ENCODE measurements at regions not wholly inside any gene's neighbourhood (a gene's known extent, or its start where the extent isn't known, plus 50 kb on each side); places are given as distances from the start of the nearest gene placed in this dataset.

- TF ChIP-seq ZNF324 (tag by site-specific recombination; IDR thresholded peaks at IDR 0.05): no peak
- no peak for TF ChIP-seq KLF9 (tag by site-specific recombination; IDR thresholded peaks at IDR 0.05; ENCODE audit: low read depth)
Observed at GRCh38 chr18:14921547-14921946, 173.6 kb downstream of the ANKRD30B start (continued).

DNA sequence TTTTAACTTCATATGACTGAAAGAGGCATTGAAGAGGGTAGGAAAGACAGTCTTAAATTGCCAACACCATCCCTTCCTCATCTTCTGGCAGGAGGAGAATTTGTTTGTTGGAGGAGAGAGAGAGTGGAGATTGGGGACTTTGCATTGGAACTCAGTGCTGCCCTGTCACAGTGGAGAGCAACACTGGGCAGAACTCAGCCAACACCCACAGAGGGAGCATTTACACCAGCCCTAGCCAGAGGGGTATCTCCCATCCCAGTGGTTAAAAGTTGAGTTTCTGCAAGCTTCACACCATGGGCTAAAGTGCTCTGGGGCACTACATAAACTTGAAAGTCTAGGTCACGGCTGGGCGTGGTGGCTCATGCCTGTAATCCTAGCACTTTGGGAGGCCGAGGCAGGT lies 174.1 kb downstream of the ANKRD30B start:
- TF ChIP-seq ZNF571 (tag by site-specific recombination; IDR thresholded peaks at IDR 0.05) (no peak), ZNF610 (tag by site-specific recombination; IDR thresholded peaks at IDR 0.05; ENCODE audit: borderline replicate concordance) (no peak), SP2 (tag by site-specific recombination; IDR thresholded peaks at IDR 0.05) (no peak), ZNF155 (tag by site-specific recombination; IDR thresholded peaks at IDR 0.05) (no peak), ZNF169 (tag by site-specific recombination; IDR thresholded peaks at IDR 0.05) (no peak), ZBTB20 (tag by site-specific recombination; IDR thresholded peaks at IDR 0.05) (no peak)

DNA sequence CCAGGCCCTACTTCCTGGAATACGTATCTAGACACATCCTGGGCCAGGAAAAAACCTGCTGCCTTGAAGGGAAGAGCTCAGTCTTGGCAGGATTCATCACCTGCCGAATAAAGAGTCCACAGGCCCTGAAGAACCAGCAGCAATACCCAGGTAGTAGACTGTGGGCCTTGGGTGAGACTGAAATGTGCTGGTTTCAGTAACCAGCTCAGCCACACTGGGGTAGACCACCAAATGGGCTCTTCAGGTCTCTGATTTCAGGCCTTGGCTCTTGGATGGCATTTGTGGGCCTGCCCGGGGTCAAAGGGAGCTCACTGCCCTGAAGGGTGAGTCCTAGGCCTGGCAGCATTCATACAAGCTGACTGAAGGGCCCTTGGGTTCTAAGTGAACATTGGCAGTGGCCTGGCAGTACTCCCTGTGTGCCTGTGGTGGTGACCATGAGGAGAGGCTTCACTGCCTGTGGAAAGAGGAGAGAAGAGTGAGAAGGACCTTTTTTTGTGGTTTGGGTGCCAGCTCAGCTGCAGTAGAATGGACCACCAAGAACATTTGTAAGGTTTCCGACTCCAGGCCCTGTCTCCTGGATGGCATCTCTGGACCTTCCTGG lies 175.1 kb downstream of the ANKRD30B start:
- Histone ChIP-seq H3K4me3 (ENCODE audit: low read depth, low read length) (no peak overlapping the region), H3K27ac (ENCODE audit: extremely low read depth, low read depth, low read length) (no peak overlapping the region), H3K36me3 (ENCODE audit: control insufficient read depth in 2 of 2, insufficient read depth in 1 of 2, low read length in 2 of 2) (no peaks in the 10 kb centered on the region), H3K4me1 (ENCODE audit: control insufficient read depth, insufficient read depth, low read length) (no peaks in the 10 kb centered on the region), H3K9me3 (ENCODE audit: control insufficient read depth, insufficient read depth, low read depth, low read length) (no peaks in the 10 kb centered on the region)
- POLR2A ChIA-PET: no interaction called here
- CTCF ChIA-PET: interaction anchor here (1.1 kb wide), 2 partner anchors 53 to 69 kb away, joined by 3 read pairs; no protein-coding TSS in a partner anchor
- TF ChIP-seq TCF7L2 (IDR thresholded peaks at IDR 0.05; ENCODE audit: borderline replicate concordance, low read depth, low read length) (no peak), ZNF426 (tag by site-specific recombination; IDR thresholded peaks at IDR 0.05) (no peak), ZNF23 (tag by site-specific recombination; IDR thresholded peaks at IDR 0.05; ENCODE audit: borderline replicate concordance) (no peak), ZNF639 (tag by site-specific recombination; IDR thresholded peaks at IDR 0.05) (no peak), ZNF202 (tag by site-specific recombination; IDR thresholded peaks at IDR 0.05; ENCODE audit: borderline replicate concordance) (no peak), ZNF223 (tag by site-specific recombination; IDR thresholded peaks at IDR 0.05) (no peak), PRDM2 (tag by site-specific recombination; IDR thresholded peaks at IDR 0.05; ENCODE audit: borderline replicate concordance) (no peak), ZNF155 (tag by site-specific recombination; IDR thresholded peaks at IDR 0.05) (no peak)
- TF ChIP-seq, protein P1, sequence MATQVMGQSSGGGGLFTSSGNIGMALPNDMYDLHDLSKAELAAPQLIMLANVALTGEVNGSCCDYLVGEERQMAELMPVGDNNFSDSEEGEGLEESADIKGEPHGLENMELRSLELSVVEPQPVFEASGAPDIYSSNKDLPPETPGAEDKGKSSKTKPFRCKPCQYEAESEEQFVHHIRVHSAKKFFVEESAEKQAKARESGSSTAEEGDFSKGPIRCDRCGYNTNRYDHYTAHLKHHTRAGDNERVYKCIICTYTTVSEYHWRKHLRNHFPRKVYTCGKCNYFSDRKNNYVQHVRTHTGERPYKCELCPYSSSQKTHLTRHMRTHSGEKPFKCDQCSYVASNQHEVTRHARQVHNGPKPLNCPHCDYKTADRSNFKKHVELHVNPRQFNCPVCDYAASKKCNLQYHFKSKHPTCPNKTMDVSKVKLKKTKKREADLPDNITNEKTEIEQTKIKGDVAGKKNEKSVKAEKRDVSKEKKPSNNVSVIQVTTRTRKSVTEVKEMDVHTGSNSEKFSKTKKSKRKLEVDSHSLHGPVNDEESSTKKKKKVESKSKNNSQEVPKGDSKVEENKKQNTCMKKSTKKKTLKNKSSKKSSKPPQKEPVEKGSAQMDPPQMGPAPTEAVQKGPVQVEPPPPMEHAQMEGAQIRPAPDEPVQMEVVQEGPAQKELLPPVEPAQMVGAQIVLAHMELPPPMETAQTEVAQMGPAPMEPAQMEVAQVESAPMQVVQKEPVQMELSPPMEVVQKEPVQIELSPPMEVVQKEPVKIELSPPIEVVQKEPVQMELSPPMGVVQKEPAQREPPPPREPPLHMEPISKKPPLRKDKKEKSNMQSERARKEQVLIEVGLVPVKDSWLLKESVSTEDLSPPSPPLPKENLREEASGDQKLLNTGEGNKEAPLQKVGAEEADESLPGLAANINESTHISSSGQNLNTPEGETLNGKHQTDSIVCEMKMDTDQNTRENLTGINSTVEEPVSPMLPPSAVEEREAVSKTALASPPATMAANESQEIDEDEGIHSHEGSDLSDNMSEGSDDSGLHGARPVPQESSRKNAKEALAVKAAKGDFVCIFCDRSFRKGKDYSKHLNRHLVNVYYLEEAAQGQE (tag by site-specific recombination; IDR thresholded peaks at IDR 0.05): no peak
- TF ChIP-seq, protein P2, sequence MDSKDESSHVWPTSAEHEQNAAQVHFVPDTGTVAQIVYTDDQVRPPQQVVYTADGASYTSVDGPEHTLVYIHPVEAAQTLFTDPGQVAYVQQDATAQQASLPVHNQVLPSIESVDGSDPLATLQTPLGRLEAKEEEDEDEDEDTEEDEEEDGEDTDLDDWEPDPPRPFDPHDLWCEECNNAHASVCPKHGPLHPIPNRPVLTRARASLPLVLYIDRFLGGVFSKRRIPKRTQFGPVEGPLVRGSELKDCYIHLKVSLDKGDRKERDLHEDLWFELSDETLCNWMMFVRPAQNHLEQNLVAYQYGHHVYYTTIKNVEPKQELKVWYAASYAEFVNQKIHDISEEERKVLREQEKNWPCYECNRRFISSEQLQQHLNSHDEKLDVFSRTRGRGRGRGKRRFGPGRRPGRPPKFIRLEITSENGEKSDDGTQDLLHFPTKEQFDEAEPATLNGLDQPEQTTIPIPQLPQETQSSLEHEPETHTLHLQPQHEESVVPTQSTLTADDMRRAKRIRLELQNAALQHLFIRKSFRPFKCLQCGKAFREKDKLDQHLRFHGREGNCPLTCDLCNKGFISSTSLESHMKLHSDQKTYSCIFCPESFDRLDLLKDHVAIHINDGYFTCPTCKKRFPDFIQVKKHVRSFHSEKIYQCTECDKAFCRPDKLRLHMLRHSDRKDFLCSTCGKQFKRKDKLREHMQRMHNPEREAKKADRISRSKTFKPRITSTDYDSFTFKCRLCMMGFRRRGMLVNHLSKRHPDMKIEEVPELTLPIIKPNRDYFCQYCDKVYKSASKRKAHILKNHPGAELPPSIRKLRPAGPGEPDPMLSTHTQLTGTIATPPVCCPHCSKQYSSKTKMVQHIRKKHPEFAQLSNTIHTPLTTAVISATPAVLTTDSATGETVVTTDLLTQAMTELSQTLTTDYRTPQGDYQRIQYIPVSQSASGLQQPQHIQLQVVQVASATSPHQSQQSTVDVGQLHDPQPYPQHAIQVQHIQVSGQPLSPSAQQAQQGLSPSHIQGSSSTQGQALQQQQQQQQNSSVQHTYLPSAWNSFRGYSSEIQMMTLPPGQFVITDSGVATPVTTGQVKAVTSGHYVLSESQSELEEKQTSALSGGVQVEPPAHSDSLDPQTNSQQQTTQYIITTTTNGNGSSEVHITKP (tag by site-specific recombination; IDR thresholded peaks at IDR 0.05): no peak

More for the DNA sequence above, 174.1 kb downstream of the ANKRD30B start:
- CTCF ChIA-PET: interaction anchor here (1.1 kb wide), 2 partner anchors 54 to 70 kb away, joined by 3 read pairs; no protein-coding TSS in a partner anchor
- Histone ChIP-seq H3K4me1 (ENCODE audit: control insufficient read depth, insufficient read depth, low read length) (no peaks in the 10 kb centered on the region), H3K4me3 (ENCODE audit: low read depth, low read length) (no peak overlapping the region), H3K27ac (ENCODE audit: extremely low read depth, low read depth, low read length) (no peak overlapping the region), H3K9me3 (ENCODE audit: control insufficient read depth, insufficient read depth, low read depth, low read length) (no peaks in the 10 kb centered on the region), H3K36me3 (ENCODE audit: control insufficient read depth in 2 of 2, insufficient read depth in 1 of 2, low read length in 2 of 2) (no peaks in the 10 kb centered on the region)
- POLR2A ChIA-PET: no interaction called here
